GM12878 (cell line): ENCODE measurements at regions not wholly inside any gene's neighbourhood (a gene's known extent, or its start where the extent isn't known, plus 50 kb on each side); places are given as distances from the start of the nearest gene placed in this dataset.

Experiments
- ATAC-seq: fragments of 200-7000 bp; cut with Tn5 transposase; 3 replicates; pipeline ENCODE4 v1.9.1; 2020; ENCODE audit warnings: mild to moderate bottlenecking, moderate library complexity
- BruUV-seq: library from RNA; stranded (reverse); fragments of 400-500 nt; replicated peaks from 2 replicates; lab custom pipeline; 2021; lab: Mats Ljungman, UMichigan
- CTCF ChIA-PET: fragments of 300-600 bp; sonication (Branson Sonifier 250); formaldehyde crosslinking; extraction: SDS; loops from one replicate; lab custom pipeline; 2021; ENCODE audit warnings: inconsistent platforms; lab: Yijun Ruan, JAX
- POLR2A ChIA-PET: fragments of 350-600 bp; formaldehyde crosslinking; extraction: SDS; loops from one replicate; lab custom pipeline; 2021; ENCODE audit warnings: inconsistent platforms; lab: Charles Lee
- RAD21 ChIA-PET: fragments of 300-600 bp; sonication (Branson Sonifier 250); formaldehyde crosslinking; loops from one replicate; lab custom pipeline; 2023; ENCODE audit warnings: antibody characterized with exemption; ENCODE audit not compliant: unreplicated experiment; lab: Charles Lee
- SMC1A ChIA-PET: fragments of 300-600 bp; sonication (Branson Sonifier 250); formaldehyde crosslinking; loops from one replicate; lab custom pipeline; 2023; ENCODE audit not compliant: unreplicated experiment, uncharacterized antibody; lab: Charles Lee
- DNase-seq: peaks from one replicate; pipeline ENCODE4 v3.0.0-alpha.2; 2011; ENCODE audit warnings: low read depth, low spot score
- FAIRE-seq: peaks from 3 replicates; lab custom pipeline; 2011; peaks lifted over from hg19 to GRCh38; lab: Jason Lieb, UNC
- H2AFZ ChIP-seq: 2 replicates; pipeline ENCODE4 v1.6.0; 2011; ENCODE audit warnings: low read depth, low read length, control low read depth; ENCODE audit not compliant: control insufficient read depth
- H3K27ac ChIP-seq: 2 replicates; pipeline ENCODE4 v1.5.1; 2011; ENCODE audit warnings: control low read depth; ENCODE audit not compliant: control insufficient read depth, insufficient read depth
- H3K27me3 ChIP-seq, 2 experiments: replicated peaks in 1 of 2; 2 replicates each; pipeline versions ENCODE4 v1.6.0 to v1.6.1; 2011; ENCODE audit warnings: low read length in 1 of 2; ENCODE audit not compliant: control insufficient read depth in 2 of 2, insufficient read depth in 2 of 2
- H3K36me3 ChIP-seq, 2 experiments: 2 replicates each; pipeline ENCODE4 v1.5.1; 2011; ENCODE audit warnings: low read length in 1 of 2; ENCODE audit not compliant: control insufficient read depth in 2 of 2, insufficient read depth in 2 of 2
- H3K4me1 ChIP-seq: 2 replicates; pipeline ENCODE4 v1.6.1; 2011; ENCODE audit warnings: mild to moderate bottlenecking, low read length, moderate library complexity, mixed read lengths; ENCODE audit not compliant: control insufficient read depth, insufficient read depth
- H3K4me2 ChIP-seq: 2 replicates; pipeline ENCODE4 v1.6.0; 2011; ENCODE audit warnings: control low read depth; ENCODE audit not compliant: control insufficient read depth, insufficient read depth
- H3K4me3 ChIP-seq: fragments of 200-600 bp; sonication (generic); 2 replicates; pipeline ENCODE4 v1.5.1; 2016
- H3K79me2 ChIP-seq: 2 replicates; pipeline ENCODE4 v1.6.0; 2011; ENCODE audit warnings: low read length; ENCODE audit not compliant: control insufficient read depth, insufficient read depth
- H3K9ac ChIP-seq: 2 replicates; pipeline ENCODE4 v1.8.0; 2011; ENCODE audit warnings: low read length, control low read depth, mixed read lengths; ENCODE audit not compliant: control insufficient read depth, insufficient read depth
- H3K9me3 ChIP-seq: replicated peaks from 3 replicates; pipeline ENCODE4 v1.5.1; 2011; ENCODE audit warnings: mild to moderate bottlenecking, low read length; ENCODE audit not compliant: control insufficient read depth, insufficient read depth
- H4K20me1 ChIP-seq: 2 replicates; pipeline ENCODE4 v1.6.0; 2011; ENCODE audit not compliant: control insufficient read depth, insufficient read depth
- EGR1 ChIP-seq, 2 experiments: IDR thresholded peaks; 1 replicate in 1 of 2; 2 replicates in 1 of 2; pipeline ENCODE4 v1.6.1; 2011 to 2012; ENCODE audit warnings: low read depth in 2 of 2, low read length in 2 of 2, borderline replicate concordance in 1 of 2, mild to moderate bottlenecking in 1 of 2, moderate library complexity in 1 of 2
- IKZF2 ChIP-seq, 2 experiments: fragments of 450-650 bp; IDR thresholded peaks; 2 replicates each; pipeline ENCODE4 v1.6.1; 2017; ENCODE audit warnings: mild to moderate bottlenecking in 2 of 2, moderate library complexity in 2 of 2
- IRF3 ChIP-seq: fragments of 450-650 bp; IDR thresholded peaks from 2 replicates; pipeline ENCODE4 v1.6.1; 2014; ENCODE audit warnings: mild to moderate bottlenecking
- NFYA ChIP-seq: IDR thresholded peaks from 2 replicates; pipeline ENCODE4 v1.6.1; 2011; ENCODE audit warnings: low read depth, mild to moderate bottlenecking, low read length, improper control_type of control experiment, borderline replicate concordance
- PKNOX1 ChIP-seq: fragments of 450-650 bp; IDR thresholded peaks from 2 replicates; pipeline ENCODE4 v1.6.1; 2016; ENCODE audit warnings: mild to moderate bottlenecking
- POLR2AphosphoS5 ChIP-seq: IDR thresholded peaks from 2 replicates; pipeline ENCODE4 v1.6.1; 2011; ENCODE audit warnings: mild to moderate bottlenecking, low read length, inconsistent platforms
- RELB ChIP-seq: fragments of 450-650 bp; IDR thresholded peaks from 2 replicates; pipeline ENCODE4 v1.6.1; 2017; ENCODE audit warnings: low read depth, mild to moderate bottlenecking, moderate library complexity
- RUNX3 ChIP-seq: IDR thresholded peaks from 2 replicates; pipeline ENCODE4 v1.6.1; 2012; ENCODE audit warnings: low read length, inconsistent platforms
- SKIL ChIP-seq: fragments of 450-650 bp; IDR thresholded peaks from 2 replicates; pipeline ENCODE4 v1.6.1; 2017; ENCODE audit warnings: mild to moderate bottlenecking, low read depth, inconsistent platforms; ENCODE audit not compliant: poor library complexity, severe bottlenecking
- SMAD1 ChIP-seq: fragments of 450-650 bp; IDR thresholded peaks from 2 replicates; pipeline ENCODE4 v1.6.1; 2018; ENCODE audit warnings: mild to moderate bottlenecking, low read depth; ENCODE audit not compliant: partially characterized antibody
- SMAD5 ChIP-seq: IDR thresholded peaks from 2 replicates; pipeline ENCODE4 v1.6.1; 2016; ENCODE audit warnings: antibody characterized with exemption, low read depth
- SREBF1 ChIP-seq: IDR thresholded peaks from 2 replicates; pipeline ENCODE4 v1.6.1; 2012; ENCODE audit warnings: mild to moderate bottlenecking, low read length
- SRF ChIP-seq, 2 experiments: IDR thresholded peaks; 2 replicates each; pipeline ENCODE4 v1.6.1; 2011; ENCODE audit warnings: low read depth in 2 of 2, low read length in 2 of 2, mild to moderate bottlenecking in 1 of 2, moderate library complexity in 1 of 2
- SUPT20H ChIP-seq: IDR thresholded peaks from 2 replicates; pipeline ENCODE4 v1.6.1; 2011; ENCODE audit warnings: low read depth, mild to moderate bottlenecking, low read length, moderate library complexity, borderline replicate concordance; ENCODE audit not compliant: control insufficient read depth
- ZNF217 ChIP-seq: fragments of 450-650 bp; IDR thresholded peaks from 2 replicates; pipeline ENCODE4 v1.6.1; 2017; ENCODE audit warnings: antibody characterized with exemption, mild to moderate bottlenecking
- WGBS: methylation state at CpG from one replicate; pipeline ENCODE4 v1.1.6; 2016; ENCODE audit warnings: low lambda C conversion rate; ENCODE audit not compliant: insufficient replicate concordance, insufficient coverage; ENCODE audit errors: missing lambda C conversion rate; 5-methylcytosine and 5-hydroxymethylcytosine counted together
- in situ Hi-C: fragments of 300-500 bp; cut with MboI; formaldehyde crosslinking; loops from 9 replicates; pipeline ENCODE4 v1.14.3; 2018; ENCODE audit warnings: mixed read lengths
- intact Hi-C: fragments of 100-400 bp; cut with micrococcal nuclease; formaldehyde crosslinking; loops from one replicate; pipeline ENCODE4 v1.14.2; 2022; ENCODE audit not compliant: unreplicated experiment
- TF ChIP-seq, protein P1 (sequence below): fragments of 450-650 bp; IDR thresholded peaks from 2 replicates; pipeline ENCODE4 v1.6.1; 2017; ENCODE audit warnings: antibody characterized with exemption, mild to moderate bottlenecking, moderate library complexity

DNA sequence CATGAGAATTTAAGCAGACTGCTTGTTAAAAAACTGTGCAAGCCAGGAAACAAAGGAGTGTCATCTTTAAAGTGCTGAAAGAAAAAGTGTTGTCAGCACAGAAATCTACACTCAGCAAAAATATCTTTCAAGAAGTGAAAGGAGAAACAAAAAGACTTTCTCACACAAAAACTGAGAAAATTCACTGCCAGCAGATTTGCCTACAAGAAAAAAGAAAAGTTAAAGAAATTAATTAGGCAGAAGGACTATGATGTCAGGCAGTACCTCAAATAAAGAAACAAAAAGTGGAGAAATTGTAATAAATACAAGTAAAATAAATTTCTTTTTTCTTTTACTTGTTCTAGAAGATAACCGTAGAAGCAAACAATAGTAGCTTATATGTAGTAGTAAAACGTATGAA, 171.6 kb upstream of the CEP162 start:
- ATAC-seq (peak; percentile 38; the same call in 2 of the 3 replicates), FAIRE-seq (no peak), DNase-seq (no peak)
- ChIA-PET SMC1A (interaction anchor here (1.2 to 1.4 kb wide), 3 partner anchors 14 to 28 kb away, joined by 3 to 5 read pairs (median 4); no protein-coding TSS in a partner anchor), POLR2A (no interaction called here), RAD21 (interaction anchor here (0.7 to 1.0 kb wide), 3 partner anchors 24 to 171 kb away, joined by 3 to 4 read pairs (median 3); partner anchors contain the start of gene CEP162), CTCF (interaction anchor here (1.1 kb wide), 1 partner anchor 45 kb away, joined by 3 read pairs; no protein-coding TSS in a partner anchor)
- Histone ChIP-seq H3K4me2 (no peak overlapping the region), H3K9ac (no peak overlapping the region), H4K20me1 (no peaks in the 10 kb centered on the region), H2AFZ (no peak overlapping the region), H3K4me3 (no peak overlapping the region; the same call in 1 of the 2 replicates), H3K27me3 (no peaks in the 10 kb centered on the region), H3K9me3 (no peaks in the 10 kb centered on the region), H3K79me2 (no peaks in the 10 kb centered on the region), H3K27ac (no peak overlapping the region), H3K36me3 (no peaks in the 10 kb centered on the region), H3K4me1 (no peaks in the 10 kb centered on the region)
- no TSS peak for BruUV-seq
- 42% methylated on average over 2 of the region's 2 CpGs for WGBS
- intact Hi-C loops (no loop called here), in situ Hi-C loops (no loop called here)
- TF ChIP-seq, protein P1, sequence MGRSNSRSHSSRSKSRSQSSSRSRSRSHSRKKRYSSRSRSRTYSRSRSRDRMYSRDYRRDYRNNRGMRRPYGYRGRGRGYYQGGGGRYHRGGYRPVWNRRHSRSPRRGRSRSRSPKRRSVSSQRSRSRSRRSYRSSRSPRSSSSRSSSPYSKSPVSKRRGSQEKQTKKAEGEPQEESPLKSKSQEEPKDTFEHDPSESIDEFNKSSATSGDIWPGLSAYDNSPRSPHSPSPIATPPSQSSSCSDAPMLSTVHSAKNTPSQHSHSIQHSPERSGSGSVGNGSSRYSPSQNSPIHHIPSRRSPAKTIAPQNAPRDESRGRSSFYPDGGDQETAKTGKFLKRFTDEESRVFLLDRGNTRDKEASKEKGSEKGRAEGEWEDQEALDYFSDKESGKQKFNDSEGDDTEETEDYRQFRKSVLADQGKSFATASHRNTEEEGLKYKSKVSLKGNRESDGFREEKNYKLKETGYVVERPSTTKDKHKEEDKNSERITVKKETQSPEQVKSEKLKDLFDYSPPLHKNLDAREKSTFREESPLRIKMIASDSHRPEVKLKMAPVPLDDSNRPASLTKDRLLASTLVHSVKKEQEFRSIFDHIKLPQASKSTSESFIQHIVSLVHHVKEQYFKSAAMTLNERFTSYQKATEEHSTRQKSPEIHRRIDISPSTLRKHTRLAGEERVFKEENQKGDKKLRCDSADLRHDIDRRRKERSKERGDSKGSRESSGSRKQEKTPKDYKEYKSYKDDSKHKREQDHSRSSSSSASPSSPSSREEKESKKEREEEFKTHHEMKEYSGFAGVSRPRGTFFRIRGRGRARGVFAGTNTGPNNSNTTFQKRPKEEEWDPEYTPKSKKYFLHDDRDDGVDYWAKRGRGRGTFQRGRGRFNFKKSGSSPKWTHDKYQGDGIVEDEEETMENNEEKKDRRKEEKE: no peak
- TF ChIP-seq PKNOX1: no peak
- TF ChIP-seq EGR1 (IDR thresholded peaks at IDR 0.05; ENCODE audit: borderline replicate concordance in 1 of 2, low read depth in 2 of 2, low read length in 2 of 2): no peak
- no peak for TF ChIP-seq SKIL
- no peak for TF ChIP-seq RUNX3
- no peak for TF ChIP-seq SRF (IDR thresholded peaks at IDR 0.05; ENCODE audit: low read depth in 2 of 2, low read length in 2 of 2)
- TF ChIP-seq SUPT20H: no peak
- 0 out of 2 replicates have a peak, but pooled peaks have one; percentile 35 for TF ChIP-seq RELB
- peak; percentile 12; a peak in 2 of 4 replicates for TF ChIP-seq IKZF2 (IDR thresholded peaks at IDR 0.05)
- no peak for TF ChIP-seq SREBF1
- TF ChIP-seq SMAD1: peak; percentile 41
- no peak for TF ChIP-seq ZNF217
- no peak for TF ChIP-seq SMAD5
- no peak for TF ChIP-seq IRF3
- TF ChIP-seq POLR2AphosphoS5: no peak
- TF ChIP-seq NFYA: no peak
